ENCODE measurements at regions not wholly inside any gene's neighbourhood (a gene's known extent, or its start where the extent isn't known, plus 50 kb on each side); places are given as distances from the start of the nearest gene placed in this dataset.

DNA sequence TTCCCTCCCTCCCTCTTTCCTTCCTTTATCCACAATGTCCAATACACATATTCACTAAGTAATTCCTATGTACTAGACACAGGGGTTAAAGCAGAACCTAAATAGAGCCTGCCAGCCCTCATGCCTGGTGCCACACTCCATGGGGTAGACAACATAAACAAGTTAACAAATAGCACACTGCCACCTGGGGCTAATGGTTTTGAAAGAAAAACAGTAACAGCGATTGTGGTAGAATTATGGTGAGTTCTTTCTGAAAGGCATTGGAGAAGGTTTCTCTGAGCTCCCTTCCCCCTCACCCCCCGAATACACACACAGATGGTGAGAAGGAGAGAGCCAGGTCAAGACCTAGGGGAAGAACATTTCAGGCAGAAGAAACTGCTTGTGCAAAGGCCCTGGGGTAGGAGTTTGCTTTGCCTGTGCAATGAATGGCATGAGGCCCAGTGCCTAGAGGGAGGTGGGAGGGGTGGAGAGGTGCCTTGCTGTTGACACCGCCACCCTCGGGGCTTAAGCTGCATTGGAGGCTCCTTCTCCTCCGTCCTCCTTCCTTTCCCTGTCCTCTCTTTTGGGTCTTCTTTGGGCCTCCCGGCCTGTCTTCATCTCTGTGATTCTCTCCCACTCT is 502.4 kb upstream of the SULF2 start:
- intact Hi-C loops (cut with DNase I): no loop called here

DNA sequence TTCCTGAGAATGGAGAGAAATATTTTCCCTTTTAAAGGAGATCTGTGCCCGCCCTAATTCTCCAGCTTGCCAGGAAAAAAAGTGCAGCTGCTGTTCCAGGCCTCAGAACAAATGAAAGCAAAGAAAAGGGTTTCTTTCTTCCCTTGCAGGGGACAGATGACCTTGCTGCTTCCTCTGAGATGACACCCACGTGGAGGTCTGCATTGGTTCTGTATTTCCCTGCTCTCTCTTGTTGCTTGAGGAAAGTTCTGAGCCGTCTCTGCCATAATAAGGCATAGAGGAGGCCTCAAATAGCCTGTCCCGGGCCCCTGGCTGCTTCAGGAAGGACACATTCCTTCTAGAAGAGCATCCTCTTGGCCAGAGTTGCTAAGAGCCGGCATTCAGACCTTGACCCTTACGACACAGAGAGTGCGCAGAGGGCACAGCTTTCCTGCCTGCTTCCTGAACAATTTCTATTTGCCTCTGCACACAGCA is 501.8 kb upstream of the SULF2 start:
- intact Hi-C loops (cut with DNase I): no loop called here
- WGBS: 11% methylated on average over 7 of the region's 7 CpGs
- H3K27me3 ChIP-seq: no peaks in the 10 kb centered on the region
- H3K4me3 ChIP-seq: no peak overlapping the region
- no peak for TF ChIP-seq POLR2AphosphoS5 (IDR thresholded peaks at IDR 0.05)
- TF ChIP-seq EP300 (IDR thresholded peaks at IDR 0.05): no peak
- TF ChIP-seq POLR2A (IDR thresholded peaks at IDR 0.05; ENCODE audit: low read depth): no peak
- TF ChIP-seq, protein P1, sequence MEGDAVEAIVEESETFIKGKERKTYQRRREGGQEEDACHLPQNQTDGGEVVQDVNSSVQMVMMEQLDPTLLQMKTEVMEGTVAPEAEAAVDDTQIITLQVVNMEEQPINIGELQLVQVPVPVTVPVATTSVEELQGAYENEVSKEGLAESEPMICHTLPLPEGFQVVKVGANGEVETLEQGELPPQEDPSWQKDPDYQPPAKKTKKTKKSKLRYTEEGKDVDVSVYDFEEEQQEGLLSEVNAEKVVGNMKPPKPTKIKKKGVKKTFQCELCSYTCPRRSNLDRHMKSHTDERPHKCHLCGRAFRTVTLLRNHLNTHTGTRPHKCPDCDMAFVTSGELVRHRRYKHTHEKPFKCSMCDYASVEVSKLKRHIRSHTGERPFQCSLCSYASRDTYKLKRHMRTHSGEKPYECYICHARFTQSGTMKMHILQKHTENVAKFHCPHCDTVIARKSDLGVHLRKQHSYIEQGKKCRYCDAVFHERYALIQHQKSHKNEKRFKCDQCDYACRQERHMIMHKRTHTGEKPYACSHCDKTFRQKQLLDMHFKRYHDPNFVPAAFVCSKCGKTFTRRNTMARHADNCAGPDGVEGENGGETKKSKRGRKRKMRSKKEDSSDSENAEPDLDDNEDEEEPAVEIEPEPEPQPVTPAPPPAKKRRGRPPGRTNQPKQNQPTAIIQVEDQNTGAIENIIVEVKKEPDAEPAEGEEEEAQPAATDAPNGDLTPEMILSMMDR (IDR thresholded peaks at IDR 0.05): no peak
- DNase-seq (ENCODE audit: extremely low spot score): no peak
- peaks cover 15 to 44% (median 40%) of the 10 kb centered on the region in 4 donors for H3K4me1 ChIP-seq
- H3K9me3 ChIP-seq: no peaks in the 10 kb centered on the region
- no peaks in the 10 kb centered on the region for H3K36me3 ChIP-seq
- peak overlapping the region; percentile 75 to 79 (median 76) for H3K27ac ChIP-seq (replicated peaks in 1 of 4)

More for the DNA sequence above, 502.4 kb upstream of the SULF2 start:
- DNase-seq (ENCODE audit: extremely low spot score): no peak
- H3K27ac ChIP-seq (replicated peaks in 1 of 4): peak overlapping the region; percentile 75 to 79 (median 76)
- H3K4me3 ChIP-seq: no peak overlapping the region
- no peaks in the 10 kb centered on the region for H3K36me3 ChIP-seq
- WGBS: 92% methylated on average over 6 of the region's 6 CpGs
- TF ChIP-seq, protein P1 (IDR thresholded peaks at IDR 0.05): no peak
- TF ChIP-seq POLR2A (IDR thresholded peaks at IDR 0.05; ENCODE audit: low read depth) (no peak), POLR2AphosphoS5 (IDR thresholded peaks at IDR 0.05) (no peak), EP300 (IDR thresholded peaks at IDR 0.05) (no peak)
- no peaks in the 10 kb centered on the region for H3K27me3 ChIP-seq
- no peaks in the 10 kb centered on the region for H3K9me3 ChIP-seq
- H3K4me1 ChIP-seq: peaks cover 15 to 44% (median 40%) of the 10 kb centered on the region in 4 donors

DNA sequence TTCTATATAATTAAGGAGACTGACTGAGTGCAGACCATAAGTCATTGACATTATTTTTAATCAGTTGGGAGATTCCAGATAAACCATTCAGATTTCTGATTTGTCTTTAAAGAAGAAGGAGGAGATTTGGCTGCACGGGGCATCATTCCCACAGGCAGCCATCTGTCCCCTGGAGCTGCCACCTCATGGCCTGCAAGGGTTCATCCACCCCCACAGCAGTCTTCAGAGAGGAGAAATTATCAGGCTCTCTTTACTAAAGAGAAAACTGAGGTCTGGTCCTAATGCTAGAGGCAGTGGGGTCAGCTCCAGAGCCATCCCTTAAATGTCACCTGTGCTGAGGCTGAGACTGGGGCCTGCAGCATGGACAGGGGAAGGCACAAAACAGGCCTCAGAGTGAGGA is 501.3 kb upstream of the SULF2 start:
- no peaks in the 10 kb centered on the region for H3K36me3 ChIP-seq
- H3K4me3 ChIP-seq: no peak overlapping the region
- WGBS: 13% methylated on average over 1 of the region's 1 CpG
- H3K9me3 ChIP-seq: no peaks in the 10 kb centered on the region
- TF ChIP-seq, protein P1 (IDR thresholded peaks at IDR 0.05): no peak
- TF ChIP-seq POLR2A (IDR thresholded peaks at IDR 0.05; ENCODE audit: low read depth) (no peak), EP300 (IDR thresholded peaks at IDR 0.05) (no peak), POLR2AphosphoS5 (IDR thresholded peaks at IDR 0.05) (no peak)
- no peaks in the 10 kb centered on the region for H3K27me3 ChIP-seq
- intact Hi-C loops (cut with DNase I): no loop called here
- peak overlapping the region; percentile 75 to 79 (median 76) for H3K27ac ChIP-seq (replicated peaks in 1 of 4)
- H3K4me1 ChIP-seq: peaks cover 15 to 44% (median 40%) of the 10 kb centered on the region in 4 donors
- no peak for DNase-seq (ENCODE audit: extremely low spot score)

DNA sequence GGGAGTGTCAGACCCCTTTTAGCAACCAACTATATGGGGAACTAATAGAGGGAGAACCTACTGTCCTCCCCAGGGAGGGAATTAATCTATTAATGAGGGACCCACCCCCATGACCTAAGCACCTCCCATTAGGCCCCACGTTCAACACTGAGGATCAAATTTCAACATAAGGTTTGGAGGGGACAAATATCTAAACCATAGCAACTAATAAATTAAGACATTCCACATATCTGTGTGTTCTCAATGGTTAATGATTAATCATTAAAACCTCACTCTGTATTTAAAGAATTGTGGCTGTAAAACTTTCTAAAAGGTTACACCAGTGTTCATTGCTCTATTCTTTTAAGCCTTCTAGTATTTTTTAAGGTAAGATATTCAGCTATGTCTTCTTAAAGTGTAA is 500.4 kb upstream of the SULF2 start:
- DNase-seq (ENCODE audit: extremely low spot score): no peak
- intact Hi-C loops (cut with DNase I): no loop called here
- H3K9me3 ChIP-seq: no peaks in the 10 kb centered on the region
- TF ChIP-seq, protein P1 (IDR thresholded peaks at IDR 0.05): no peak
- no peak for TF ChIP-seq EP300 (IDR thresholded peaks at IDR 0.05)
- no peak for TF ChIP-seq POLR2A (IDR thresholded peaks at IDR 0.05; ENCODE audit: low read depth)
- no peak for TF ChIP-seq POLR2AphosphoS5 (IDR thresholded peaks at IDR 0.05)
- no peaks in the 10 kb centered on the region for H3K27me3 ChIP-seq
- peak overlapping the region in 3 of 4 donors; percentile 75 to 79 (median 75) for H3K27ac ChIP-seq (replicated peaks in 1 of 4)
- WGBS: 41% methylated on average over 1 of the region's 1 CpG
- H3K36me3 ChIP-seq: no peaks in the 10 kb centered on the region
- peaks cover 15 to 44% (median 40%) of the 10 kb centered on the region in 4 donors for H3K4me1 ChIP-seq
- no peak overlapping the region for H3K4me3 ChIP-seq
